ENCODE measurements at regions not wholly inside any gene's neighbourhood (a gene's known extent, or its start where the extent isn't known, plus 50 kb on each side); places are given as distances from the start of the nearest gene placed in this dataset.

DNA sequence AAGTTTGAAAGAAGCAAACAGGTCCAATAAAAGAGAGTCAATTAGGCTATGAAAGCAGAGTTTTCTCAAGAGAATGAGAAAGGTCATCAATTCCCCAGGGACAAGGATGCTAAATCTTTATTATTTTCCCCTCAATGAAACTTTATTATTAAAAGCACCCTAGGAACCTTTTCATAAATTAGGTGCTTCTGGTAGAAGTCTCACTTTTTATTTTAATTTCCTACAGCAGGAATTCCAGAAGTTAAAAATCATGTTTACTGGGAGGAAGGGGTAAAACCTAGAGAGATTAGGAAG, 223.2 kb upstream of the SOX5 start:
- no peaks in the 10 kb centered on the region for H3K9me3 ChIP-seq
- no peak overlapping the region for H3K27ac ChIP-seq
- no peaks in the 10 kb centered on the region for H3K27me3 ChIP-seq
- no peaks in the 10 kb centered on the region for H3K36me3 ChIP-seq
- no peak for DNase-seq
- intact Hi-C loops (cut with DNase I; ENCODE audit: low total_unique reads), result no loop called here
- H3K4me3 ChIP-seq, result no peak overlapping the region
- TF ChIP-seq CTCF (IDR thresholded peaks at IDR 0.05) (no peak), POLR2A (IDR thresholded peaks at IDR 0.05) (no peak), EP300 (IDR thresholded peaks at IDR 0.05) (no peak), POLR2AphosphoS5 (IDR thresholded peaks at IDR 0.05) (no peak)
- H3K4me1 ChIP-seq, result no peaks in the 10 kb centered on the region

DNA sequence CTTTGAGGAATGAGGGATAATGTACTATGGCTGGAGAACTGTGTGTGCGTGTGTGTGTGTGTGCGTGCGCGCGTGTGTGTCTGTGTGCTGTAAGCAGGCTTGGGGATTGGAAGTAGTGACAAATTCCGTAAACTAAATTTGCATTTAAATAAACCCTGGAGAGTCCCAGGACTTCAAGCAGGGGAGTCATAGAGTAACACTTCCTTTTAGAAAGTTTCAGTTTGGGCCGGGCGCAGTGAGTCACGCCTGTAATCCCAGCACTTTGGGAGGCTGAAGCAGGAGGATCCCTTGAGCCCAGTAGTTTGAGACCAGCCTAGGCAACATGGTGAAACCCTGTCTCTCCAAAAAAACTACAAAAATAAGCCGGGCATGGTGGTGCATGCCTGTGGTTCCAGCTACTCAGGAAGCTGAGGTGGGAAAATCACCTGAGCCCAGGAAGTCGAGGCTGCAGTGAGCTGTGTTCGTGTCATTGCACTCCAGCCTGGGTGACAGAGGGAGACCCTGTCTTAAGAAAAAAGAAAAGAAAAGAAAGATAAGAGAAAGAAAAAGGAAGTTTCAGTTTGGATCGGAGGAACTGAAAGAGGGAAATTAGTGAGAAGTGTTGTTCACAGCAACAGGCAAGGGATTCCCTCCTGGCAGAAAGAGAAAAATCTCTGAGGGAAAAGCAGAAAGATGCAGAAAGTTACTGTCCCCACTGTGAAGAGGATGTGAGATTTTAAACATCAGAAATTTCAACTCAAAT, 222.7 kb upstream of the SOX5 start:
- H3K36me3 ChIP-seq, result no peaks in the 10 kb centered on the region
- intact Hi-C loops (cut with DNase I; ENCODE audit: low total_unique reads), result no loop called here
- H3K4me1 ChIP-seq, result no peaks in the 10 kb centered on the region
- no peak overlapping the region for H3K4me3 ChIP-seq
- no peak for DNase-seq
- WGBS, 5 donors, result 72 to 87% (median 87%) methylated on average over 13 of the region's 13 CpGs
- no peaks in the 10 kb centered on the region for H3K9me3 ChIP-seq
- no peaks in the 10 kb centered on the region for H3K27me3 ChIP-seq
- H3K27ac ChIP-seq, result no peak overlapping the region
- TF ChIP-seq EP300 (IDR thresholded peaks at IDR 0.05) (no peak), CTCF (IDR thresholded peaks at IDR 0.05) (no peak), POLR2AphosphoS5 (IDR thresholded peaks at IDR 0.05) (no peak), POLR2A (IDR thresholded peaks at IDR 0.05) (no peak)

DNA sequence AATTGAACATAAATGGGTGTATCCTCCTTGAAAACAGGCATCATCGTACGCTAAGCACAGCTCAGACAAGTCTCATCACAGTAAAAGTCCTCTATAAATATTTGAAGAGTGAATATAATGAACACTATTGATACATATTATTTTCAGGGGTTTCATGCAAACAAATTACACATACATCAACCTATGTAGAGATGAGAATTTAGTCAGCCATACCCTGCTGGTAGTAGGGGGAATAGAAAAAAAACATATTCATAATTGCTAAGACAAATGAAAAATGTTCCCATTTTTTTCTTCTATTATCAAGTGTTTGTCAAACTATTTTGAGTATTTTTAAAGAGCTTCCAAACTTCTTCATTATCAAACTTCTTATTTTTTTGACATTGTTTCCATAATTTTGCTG, 205.6 kb upstream of the SOX5 start:
- intact Hi-C loops (cut with DNase I; ENCODE audit: low total_unique reads), result no loop called here
- H3K36me3 ChIP-seq, result no peaks in the 10 kb centered on the region
- 92 to 94% (median 92%) methylated on average over 2 of the region's 2 CpGs for WGBS, 5 donors
- H3K9me3 ChIP-seq, result no peaks in the 10 kb centered on the region
- H3K27ac ChIP-seq, result no peak overlapping the region
- no peak overlapping the region for H3K4me3 ChIP-seq
- no peak for DNase-seq
- TF ChIP-seq CTCF (IDR thresholded peaks at IDR 0.05) (no peak), POLR2AphosphoS5 (IDR thresholded peaks at IDR 0.05) (no peak), POLR2A (IDR thresholded peaks at IDR 0.05) (no peak), EP300 (IDR thresholded peaks at IDR 0.05) (no peak)
- H3K27me3 ChIP-seq, result no peaks in the 10 kb centered on the region
- H3K4me1 ChIP-seq, result no peaks in the 10 kb centered on the region

DNA sequence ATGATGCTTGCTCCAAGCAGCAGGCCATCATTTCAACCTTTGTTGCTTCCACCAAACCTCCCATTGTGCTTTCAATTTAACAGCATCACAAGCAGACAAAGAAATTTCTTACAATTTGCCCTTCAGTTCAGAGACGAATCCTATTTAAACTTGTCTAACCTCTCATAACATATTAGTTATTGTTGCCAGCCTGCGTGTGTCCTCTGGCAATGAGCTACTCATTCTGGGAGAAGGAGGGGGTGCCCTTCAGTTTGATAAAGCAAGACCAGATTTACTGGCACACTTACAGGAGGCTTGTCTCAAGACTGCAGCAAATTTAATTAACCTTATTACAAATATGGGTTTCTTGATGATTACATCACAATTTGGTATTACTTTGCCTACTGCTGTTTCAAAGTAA, 203.6 kb upstream of the SOX5 start:
- H3K4me3 ChIP-seq, result no peak overlapping the region
- peak in 1 of 2 donors; percentile 27 for DNase-seq
- TF ChIP-seq CTCF (IDR thresholded peaks at IDR 0.05), result no peak
- no peak for TF ChIP-seq POLR2A (IDR thresholded peaks at IDR 0.05)
- no peak for TF ChIP-seq EP300 (IDR thresholded peaks at IDR 0.05)
- TF ChIP-seq POLR2AphosphoS5 (IDR thresholded peaks at IDR 0.05), result no peak
- no peaks in the 10 kb centered on the region for H3K4me1 ChIP-seq
- H3K27ac ChIP-seq, result no peak overlapping the region
- intact Hi-C loops (cut with DNase I; ENCODE audit: low total_unique reads), result no loop called here
- WGBS, 5 donors, result 36 to 63% (median 38%) methylated on average over 2 of the region's 2 CpGs
- no peaks in the 10 kb centered on the region for H3K27me3 ChIP-seq
- no peaks in the 10 kb centered on the region for H3K36me3 ChIP-seq
- H3K9me3 ChIP-seq, result no peaks in the 10 kb centered on the region

Data from stomach (tissue), 8 donors.